H9 (cell line): ENCODE measurements at regions not wholly inside any gene's neighbourhood (a gene's known extent, or its start where the extent isn't known, plus 50 kb on each side); places are given as distances from the start of the nearest gene placed in this dataset.

Source experiments
- DNase-seq: peaks from one replicate; pipeline ENCODE4 v3.0.0-alpha.2; 2017
- H2AFZ ChIP-seq: one replicate; pipeline ENCODE4 v1.6.1; 2013; ENCODE audit warnings: mild to moderate bottlenecking, low read length, control low read depth, moderate library complexity
- H2AK5ac ChIP-seq: 2 replicates; pipeline ENCODE4 v1.6.1; 2013; ENCODE audit warnings: low read length, control low read depth, mixed read lengths; ENCODE audit not compliant: insufficient read length
- H2BK120ac ChIP-seq: one replicate; pipeline ENCODE4 v1.6.1; 2013; ENCODE audit warnings: low read depth, mild to moderate bottlenecking, low read length, control low read depth, inconsistent platforms; ENCODE audit not compliant: poor library complexity, severe bottlenecking
- H2BK12ac ChIP-seq: 2 replicates; pipeline ENCODE4 v1.6.1; 2013; ENCODE audit warnings: low read length, control low read depth, mixed read lengths, low read depth; ENCODE audit not compliant: insufficient read length
- H2BK15ac ChIP-seq: 2 replicates; pipeline ENCODE4 v1.6.1; 2013; ENCODE audit warnings: low read depth, low read length, control low read depth
- H2BK20ac ChIP-seq: one replicate; pipeline ENCODE4 v1.6.1; 2013; ENCODE audit warnings: low read depth, mild to moderate bottlenecking, low read length, control low read depth, inconsistent platforms; ENCODE audit not compliant: poor library complexity, severe bottlenecking
- H2BK5ac ChIP-seq: 2 replicates; pipeline ENCODE4 v1.6.1; 2013; ENCODE audit warnings: low read length, control low read depth, mixed read lengths; ENCODE audit not compliant: insufficient read length
- H3K14ac ChIP-seq: 2 replicates; pipeline ENCODE4 v1.6.1; 2013; ENCODE audit warnings: low read length, control low read depth; ENCODE audit not compliant: insufficient read depth
- H3K18ac ChIP-seq: 2 replicates; pipeline ENCODE4 v1.6.1; 2013; ENCODE audit warnings: low read depth, mild to moderate bottlenecking, mixed read lengths, low read length, control low read depth; ENCODE audit not compliant: insufficient read length
- H3K23ac ChIP-seq: 2 replicates; pipeline ENCODE4 v1.6.1; 2013; ENCODE audit warnings: low read length, control low read depth, mixed read lengths, low read depth; ENCODE audit not compliant: insufficient read length
- H3K23me2 ChIP-seq: 2 replicates; pipeline ENCODE4 v1.6.1; 2013; ENCODE audit warnings: low read depth, mild to moderate bottlenecking, mixed read lengths, low read length, control low read depth; ENCODE audit not compliant: insufficient read length, poor library complexity, severe bottlenecking
- H3K27ac ChIP-seq: 2 replicates; pipeline ENCODE4 v1.5.1; 2013; ENCODE audit warnings: low read length, control low read depth, mixed read lengths, low read depth; ENCODE audit not compliant: insufficient read length
- H3K27me3 ChIP-seq: 2 replicates; pipeline ENCODE4 v1.6.1; 2013; ENCODE audit warnings: low read length, control low read depth, inconsistent platforms; ENCODE audit not compliant: insufficient read depth
- H3K4ac ChIP-seq: 2 replicates; pipeline ENCODE4 v1.6.1; 2013; ENCODE audit warnings: low read depth, mild to moderate bottlenecking, control low read depth, inconsistent platforms, low read length, moderate library complexity
- H3K4me1 ChIP-seq: 2 replicates; pipeline ENCODE4 v1.6.1; 2013; ENCODE audit warnings: low read length, control low read depth, inconsistent platforms; ENCODE audit not compliant: insufficient read depth
- H3K4me2 ChIP-seq: 2 replicates; pipeline ENCODE4 v1.6.1; 2013; ENCODE audit warnings: low read length, control low read depth, mixed read lengths; ENCODE audit not compliant: insufficient read length, insufficient read depth
- H3K56ac ChIP-seq: 2 replicates; pipeline ENCODE4 v1.6.1; 2013; ENCODE audit warnings: low read depth, mild to moderate bottlenecking, mixed read lengths, low read length, control low read depth; ENCODE audit not compliant: insufficient read length
- H3K79me1 ChIP-seq: 2 replicates; pipeline ENCODE4 v1.6.1; 2013; ENCODE audit warnings: low read depth, mild to moderate bottlenecking, moderate library complexity, low read length, control low read depth, inconsistent platforms; ENCODE audit not compliant: insufficient read depth, poor library complexity, severe bottlenecking
- H3K79me2 ChIP-seq: 2 replicates; pipeline ENCODE4 v1.6.1; 2013; ENCODE audit warnings: low read length, control low read depth, inconsistent platforms; ENCODE audit not compliant: insufficient read depth
- H3K9ac ChIP-seq: 2 replicates; pipeline ENCODE4 v1.6.1; 2013; ENCODE audit warnings: low read length, control low read depth, mixed read lengths; ENCODE audit not compliant: insufficient read length; ENCODE audit errors: extremely low read depth
- H3K9me3 ChIP-seq: one replicate; pipeline ENCODE4 v1.6.1; 2013; ENCODE audit warnings: low read depth, low read length, inconsistent platforms; ENCODE audit not compliant: control insufficient read depth
- H3T11ph ChIP-seq: one replicate; pipeline ENCODE4 v1.6.1; 2013; ENCODE audit warnings: mild to moderate bottlenecking, low read length, control low read depth, inconsistent platforms
- H4K20me1 ChIP-seq: one replicate; pipeline ENCODE4 v1.6.1; 2013; ENCODE audit not compliant: control insufficient read depth, insufficient read length, insufficient read depth
- H4K5ac ChIP-seq: 2 replicates; pipeline ENCODE4 v1.6.1; 2013; ENCODE audit warnings: low read depth, mild to moderate bottlenecking, mixed read lengths, low read length, control low read depth; ENCODE audit not compliant: insufficient read length
- H4K8ac ChIP-seq: replicated peaks from 2 replicates; pipeline ENCODE4 v1.6.1; 2013; ENCODE audit warnings: low read length, control low read depth, mixed read lengths, low read depth; ENCODE audit not compliant: insufficient read length
- H4K91ac ChIP-seq: 2 replicates; pipeline ENCODE4 v1.6.1; 2013; ENCODE audit warnings: low read depth, mild to moderate bottlenecking, moderate library complexity, mixed read lengths, low read length, control low read depth; ENCODE audit not compliant: insufficient read length
- H3K27ac Mint-ChIP-seq, 3 experiments: 2 replicates in 2 of 3; 3 replicates in 1 of 3; pipeline ENCODE4 v1.8.0; 2020 to 2021; ENCODE audit warnings: mixed read lengths in 3 of 3, mild to moderate bottlenecking in 1 of 3, moderate library complexity in 1 of 3
- H3K27me3 Mint-ChIP-seq: 2 replicates; pipeline ENCODE4 v1.8.0; 2021; ENCODE audit warnings: low read depth, mild to moderate bottlenecking, moderate library complexity, mixed read lengths
- H3K36me3 Mint-ChIP-seq, 3 experiments: 2 replicates in 2 of 3; 3 replicates in 1 of 3; pipeline ENCODE4 v1.8.0; 2020 to 2021; ENCODE audit warnings: low read depth in 3 of 3, mixed read lengths in 3 of 3; ENCODE audit not compliant: insufficient read depth in 1 of 3
- H3K4me1 Mint-ChIP-seq, 2 experiments: 2 replicates each; pipeline ENCODE4 v1.8.0; 2020; ENCODE audit warnings: mixed read lengths in 2 of 2
- H3K4me3 Mint-ChIP-seq, 2 experiments: 2 replicates in 1 of 2; 3 replicates in 1 of 2; pipeline ENCODE4 v1.8.0; 2020 to 2021; ENCODE audit warnings: mild to moderate bottlenecking in 2 of 2, mixed read lengths in 2 of 2, moderate library complexity in 1 of 2
- H3K9me3 Mint-ChIP-seq, 2 experiments: 2 replicates in 1 of 2; 3 replicates in 1 of 2; pipeline ENCODE4 v1.8.0; 2020; ENCODE audit warnings: mild to moderate bottlenecking in 2 of 2, mixed read lengths in 2 of 2, moderate library complexity in 1 of 2
- WGBS: extraction: QIAGEN DNeasy Blood & Tissue Kit; methylation state at CpG from one replicate; pipeline ENCODE4 v1.1.7; 2013; ENCODE audit warnings: missing lambda C conversion rate, low lambda C conversion rate, mixed read lengths; ENCODE audit not compliant: insufficient read length; ENCODE audit errors: extremely low coverage; 5-methylcytosine and 5-hydroxymethylcytosine counted together
- TF ChIP-seq, protein P1 (sequence below): fragments of 200-600 bp; sonication (generic); conservative IDR thresholded peaks from 3 replicates; pipeline ENCODE4 v1.8.0; 2021; ENCODE audit warnings: antibody characterized with exemption, mild to moderate bottlenecking

DNA sequence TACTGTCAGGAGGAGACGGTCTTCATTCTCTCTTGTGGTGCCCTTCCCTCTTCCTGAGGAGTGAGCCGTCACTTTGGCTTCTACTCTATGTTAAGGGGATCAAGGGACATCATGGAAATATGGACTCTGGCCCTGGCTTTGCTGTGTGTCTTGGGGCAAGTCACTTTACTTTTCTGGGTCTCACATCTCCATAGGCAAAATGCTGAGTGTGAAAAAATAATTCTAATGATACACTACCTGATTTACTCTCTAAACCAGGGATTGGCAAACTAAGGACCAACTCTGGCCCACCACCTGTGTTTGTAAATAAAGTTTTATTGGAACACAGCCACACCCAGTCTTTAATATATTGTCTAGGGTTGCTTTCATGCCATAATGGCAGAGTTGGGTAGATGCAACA, 548.7 kb upstream of the CDH5 start:
- H3K27me3 Mint-ChIP-seq: peaks cover 6% of the 10 kb centered on the region; the same call in 1 of the 2 replicates
- Histone ChIP-seq H2BK120ac (no peak overlapping the region), H2BK15ac (no peak overlapping the region), H2BK12ac (no peak overlapping the region), H3K79me2 (no peaks in the 10 kb centered on the region), H2BK20ac (no peak overlapping the region), H3K14ac (no peak overlapping the region), H2AFZ (no peak overlapping the region), H3K27me3 (no peaks in the 10 kb centered on the region), H4K91ac (no peak overlapping the region), H4K5ac (no peak overlapping the region), H3K18ac (no peak overlapping the region), H2BK5ac (no peak overlapping the region), H3K23ac (no peak overlapping the region), H4K20me1 (no peaks in the 10 kb centered on the region), H3K56ac (no peak overlapping the region), H3K4me2 (no peak overlapping the region), H3K23me2 (no peaks in the 10 kb centered on the region), H3K27ac (no peak overlapping the region), H3T11ph (no peak overlapping the region), H3K9me3 (no peaks in the 10 kb centered on the region), H4K8ac (no peak overlapping the region), H2AK5ac (no peak overlapping the region), H3K4ac (no peak overlapping the region), H3K4me1 (peaks cover 11% of the 10 kb centered on the region; the same call in 1 of the 2 replicates), H3K79me1 (no peaks in the 10 kb centered on the region), H3K9ac (no peak overlapping the region)
- H3K9me3 Mint-ChIP-seq: no peaks in the 10 kb centered on the region; a peak in 1 of 5 replicates
- H3K4me1 Mint-ChIP-seq: peaks cover 28 to 30% of the 10 kb centered on the region in 2 experiments
- TF ChIP-seq, protein P1, sequence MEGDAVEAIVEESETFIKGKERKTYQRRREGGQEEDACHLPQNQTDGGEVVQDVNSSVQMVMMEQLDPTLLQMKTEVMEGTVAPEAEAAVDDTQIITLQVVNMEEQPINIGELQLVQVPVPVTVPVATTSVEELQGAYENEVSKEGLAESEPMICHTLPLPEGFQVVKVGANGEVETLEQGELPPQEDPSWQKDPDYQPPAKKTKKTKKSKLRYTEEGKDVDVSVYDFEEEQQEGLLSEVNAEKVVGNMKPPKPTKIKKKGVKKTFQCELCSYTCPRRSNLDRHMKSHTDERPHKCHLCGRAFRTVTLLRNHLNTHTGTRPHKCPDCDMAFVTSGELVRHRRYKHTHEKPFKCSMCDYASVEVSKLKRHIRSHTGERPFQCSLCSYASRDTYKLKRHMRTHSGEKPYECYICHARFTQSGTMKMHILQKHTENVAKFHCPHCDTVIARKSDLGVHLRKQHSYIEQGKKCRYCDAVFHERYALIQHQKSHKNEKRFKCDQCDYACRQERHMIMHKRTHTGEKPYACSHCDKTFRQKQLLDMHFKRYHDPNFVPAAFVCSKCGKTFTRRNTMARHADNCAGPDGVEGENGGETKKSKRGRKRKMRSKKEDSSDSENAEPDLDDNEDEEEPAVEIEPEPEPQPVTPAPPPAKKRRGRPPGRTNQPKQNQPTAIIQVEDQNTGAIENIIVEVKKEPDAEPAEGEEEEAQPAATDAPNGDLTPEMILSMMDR: no peak
- no peak for DNase-seq
- no peak overlapping the region for H3K4me3 Mint-ChIP-seq
- peak overlapping the region in 1 of 3 experiments; percentile 76; a peak in 1 of 7 replicates for H3K27ac Mint-ChIP-seq
- no CpG with 5 or more reads among the region's 2 CpGs for WGBS
- H3K36me3 Mint-ChIP-seq: peaks cover 0 to 7% (median 5%) of the 10 kb centered on the region in 3 experiments; a peak in 5 of 7 replicates
